ENCODE measurements at regions not wholly inside any gene's neighbourhood (a gene's known extent, or its start where the extent isn't known, plus 50 kb on each side); places are given as distances from the start of the nearest gene placed in this dataset.

DNA sequence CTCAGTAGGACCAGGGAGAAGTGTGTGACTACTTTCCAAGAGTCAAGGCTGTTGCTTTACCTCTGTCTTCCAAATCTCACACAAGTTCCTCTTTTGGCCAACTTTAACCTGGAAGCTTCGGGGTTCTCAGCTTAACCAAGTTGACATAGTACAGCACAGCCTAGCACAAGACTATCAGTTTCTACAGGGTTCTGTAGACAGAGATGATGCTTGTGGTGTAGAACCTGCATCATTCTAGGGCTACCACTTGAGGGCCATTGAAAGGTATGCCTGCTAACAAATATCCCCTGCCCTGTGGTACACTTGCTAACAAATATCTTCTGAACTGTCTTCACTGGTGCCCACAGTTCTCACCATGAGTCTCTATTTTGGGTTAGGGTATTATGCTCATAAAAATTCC, 62.0 kb upstream of the MAP3K7 start:
- no peaks in the 10 kb centered on the region for H4K20me1 ChIP-seq (ENCODE audit: control insufficient read depth, insufficient read depth)
- WGBS (ENCODE audit: insufficient coverage, insufficient replicate concordance, low lambda C conversion rate, missing lambda C conversion rate), result 20% methylated on average over 1 of the region's 1 CpG
- no peaks in the 10 kb centered on the region for H3K9me3 ChIP-seq (replicated peaks; ENCODE audit: control insufficient read depth, insufficient read depth, low read length)
- H3K9ac ChIP-seq (ENCODE audit: control insufficient read depth, insufficient read depth, low read length), result no peak overlapping the region
- SMC1A ChIA-PET (ENCODE audit: uncharacterized antibody, unreplicated experiment), result no interaction called here
- H3K79me2 ChIP-seq (ENCODE audit: control insufficient read depth, insufficient read depth, low read length), result no peaks in the 10 kb centered on the region
- in situ Hi-C loops (cut with MboI), result no loop called here
- CTCF ChIA-PET, result no interaction called here
- FAIRE-seq, result no peak
- H2AFZ ChIP-seq (ENCODE audit: control insufficient read depth, low read depth, low read length), result no peak overlapping the region
- no TSS peak for BruUV-seq (replicated peaks)
- no peak for DNase-seq (ENCODE audit: low read depth, low spot score)
- H3K4me3 ChIP-seq, result no peak overlapping the region
- no peak overlapping the region for H3K27ac ChIP-seq (ENCODE audit: control insufficient read depth, insufficient read depth)
- no peak for TF ChIP-seq CHD4 (IDR thresholded peaks at IDR 0.05)
- no peak for TF ChIP-seq CHD2 (IDR thresholded peaks at IDR 0.05; ENCODE audit: borderline replicate concordance, low read depth, low read length)
- TF ChIP-seq, protein P1, sequence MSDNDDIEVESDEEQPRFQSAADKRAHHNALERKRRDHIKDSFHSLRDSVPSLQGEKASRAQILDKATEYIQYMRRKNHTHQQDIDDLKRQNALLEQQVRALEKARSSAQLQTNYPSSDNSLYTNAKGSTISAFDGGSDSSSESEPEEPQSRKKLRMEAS (IDR thresholded peaks at IDR 0.05; ENCODE audit: low read depth, low read length), result no peak
- TF ChIP-seq, protein P2, sequence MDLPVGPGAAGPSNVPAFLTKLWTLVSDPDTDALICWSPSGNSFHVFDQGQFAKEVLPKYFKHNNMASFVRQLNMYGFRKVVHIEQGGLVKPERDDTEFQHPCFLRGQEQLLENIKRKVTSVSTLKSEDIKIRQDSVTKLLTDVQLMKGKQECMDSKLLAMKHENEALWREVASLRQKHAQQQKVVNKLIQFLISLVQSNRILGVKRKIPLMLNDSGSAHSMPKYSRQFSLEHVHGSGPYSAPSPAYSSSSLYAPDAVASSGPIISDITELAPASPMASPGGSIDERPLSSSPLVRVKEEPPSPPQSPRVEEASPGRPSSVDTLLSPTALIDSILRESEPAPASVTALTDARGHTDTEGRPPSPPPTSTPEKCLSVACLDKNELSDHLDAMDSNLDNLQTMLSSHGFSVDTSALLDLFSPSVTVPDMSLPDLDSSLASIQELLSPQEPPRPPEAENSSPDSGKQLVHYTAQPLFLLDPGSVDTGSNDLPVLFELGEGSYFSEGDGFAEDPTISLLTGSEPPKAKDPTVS (IDR thresholded peaks at IDR 0.05; ENCODE audit: low read depth, low read length), result no peak
- no peak overlapping the region for H3K4me2 ChIP-seq (ENCODE audit: control insufficient read depth, insufficient read depth)
- RAD21 ChIA-PET (ENCODE audit: unreplicated experiment), result no interaction called here
- POLR2A ChIA-PET, result no interaction called here
- ATAC-seq, result peak; percentile 42
- H3K36me3 ChIP-seq (ENCODE audit: control insufficient read depth in 2 of 2, insufficient read depth in 2 of 2, low read length in 1 of 2), result no peaks in the 10 kb centered on the region
- H3K4me1 ChIP-seq (ENCODE audit: control insufficient read depth, insufficient read depth, low read length), result no peaks in the 10 kb centered on the region
- intact Hi-C loops (cut with micrococcal nuclease; ENCODE audit: unreplicated experiment), result no loop called here
- H3K27me3 ChIP-seq (replicated peaks in 1 of 2; ENCODE audit: control insufficient read depth in 2 of 2, insufficient read depth in 2 of 2, low read length in 1 of 2), result no peaks in the 10 kb centered on the region

DNA sequence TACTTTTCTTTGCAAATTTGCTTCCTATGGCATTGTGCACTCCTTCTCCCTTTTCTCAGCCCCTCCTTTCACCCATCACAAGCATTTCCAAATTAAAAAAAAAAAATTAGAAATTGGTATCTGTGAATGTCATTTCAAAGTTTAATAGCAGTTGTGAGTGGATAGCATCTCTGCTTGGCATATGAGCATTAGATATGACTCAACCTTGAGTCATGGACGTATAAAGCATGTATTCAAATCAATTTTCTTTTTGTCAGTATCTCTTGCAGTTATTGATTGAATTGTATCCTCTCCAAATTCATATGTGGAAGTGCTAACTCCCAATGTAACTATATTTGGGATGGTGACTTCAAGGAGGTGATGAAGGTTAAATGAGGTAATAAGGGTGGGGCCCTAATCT, 60.1 kb upstream of the MAP3K7 start:
- H3K79me2 ChIP-seq (ENCODE audit: control insufficient read depth, insufficient read depth, low read length), result no peaks in the 10 kb centered on the region
- no peak for DNase-seq (ENCODE audit: low read depth, low spot score)
- H3K36me3 ChIP-seq (ENCODE audit: control insufficient read depth in 2 of 2, insufficient read depth in 2 of 2, low read length in 1 of 2), result no peaks in the 10 kb centered on the region
- no peaks in the 10 kb centered on the region for H3K27me3 ChIP-seq (replicated peaks in 1 of 2; ENCODE audit: control insufficient read depth in 2 of 2, insufficient read depth in 2 of 2, low read length in 1 of 2)
- intact Hi-C loops (cut with micrococcal nuclease; ENCODE audit: unreplicated experiment) (no loop called here), in situ Hi-C loops (cut with MboI) (no loop called here)
- no peak overlapping the region for H3K4me3 ChIP-seq
- no peaks in the 10 kb centered on the region for H3K9me3 ChIP-seq (replicated peaks; ENCODE audit: control insufficient read depth, insufficient read depth, low read length)
- no TSS peak for BruUV-seq (replicated peaks)
- ChIA-PET RAD21 (ENCODE audit: unreplicated experiment) (no interaction called here), CTCF (no interaction called here), SMC1A (ENCODE audit: uncharacterized antibody, unreplicated experiment) (no interaction called here), POLR2A (no interaction called here)
- H3K4me1 ChIP-seq (ENCODE audit: control insufficient read depth, insufficient read depth, low read length), result no peaks in the 10 kb centered on the region
- no peak overlapping the region for H3K4me2 ChIP-seq (ENCODE audit: control insufficient read depth, insufficient read depth)
- ATAC-seq, result no peak
- no peaks in the 10 kb centered on the region for H4K20me1 ChIP-seq (ENCODE audit: control insufficient read depth, insufficient read depth)
- H2AFZ ChIP-seq (ENCODE audit: control insufficient read depth, low read depth, low read length), result no peak overlapping the region
- H3K9ac ChIP-seq (ENCODE audit: control insufficient read depth, insufficient read depth, low read length), result no peak overlapping the region
- H3K27ac ChIP-seq (ENCODE audit: control insufficient read depth, insufficient read depth), result no peak overlapping the region
- FAIRE-seq, result no peak
- WGBS (ENCODE audit: insufficient coverage, insufficient replicate concordance, low lambda C conversion rate, missing lambda C conversion rate), result 0% methylated on average over 1 of the region's 1 CpG
- TF ChIP-seq, protein P3, sequence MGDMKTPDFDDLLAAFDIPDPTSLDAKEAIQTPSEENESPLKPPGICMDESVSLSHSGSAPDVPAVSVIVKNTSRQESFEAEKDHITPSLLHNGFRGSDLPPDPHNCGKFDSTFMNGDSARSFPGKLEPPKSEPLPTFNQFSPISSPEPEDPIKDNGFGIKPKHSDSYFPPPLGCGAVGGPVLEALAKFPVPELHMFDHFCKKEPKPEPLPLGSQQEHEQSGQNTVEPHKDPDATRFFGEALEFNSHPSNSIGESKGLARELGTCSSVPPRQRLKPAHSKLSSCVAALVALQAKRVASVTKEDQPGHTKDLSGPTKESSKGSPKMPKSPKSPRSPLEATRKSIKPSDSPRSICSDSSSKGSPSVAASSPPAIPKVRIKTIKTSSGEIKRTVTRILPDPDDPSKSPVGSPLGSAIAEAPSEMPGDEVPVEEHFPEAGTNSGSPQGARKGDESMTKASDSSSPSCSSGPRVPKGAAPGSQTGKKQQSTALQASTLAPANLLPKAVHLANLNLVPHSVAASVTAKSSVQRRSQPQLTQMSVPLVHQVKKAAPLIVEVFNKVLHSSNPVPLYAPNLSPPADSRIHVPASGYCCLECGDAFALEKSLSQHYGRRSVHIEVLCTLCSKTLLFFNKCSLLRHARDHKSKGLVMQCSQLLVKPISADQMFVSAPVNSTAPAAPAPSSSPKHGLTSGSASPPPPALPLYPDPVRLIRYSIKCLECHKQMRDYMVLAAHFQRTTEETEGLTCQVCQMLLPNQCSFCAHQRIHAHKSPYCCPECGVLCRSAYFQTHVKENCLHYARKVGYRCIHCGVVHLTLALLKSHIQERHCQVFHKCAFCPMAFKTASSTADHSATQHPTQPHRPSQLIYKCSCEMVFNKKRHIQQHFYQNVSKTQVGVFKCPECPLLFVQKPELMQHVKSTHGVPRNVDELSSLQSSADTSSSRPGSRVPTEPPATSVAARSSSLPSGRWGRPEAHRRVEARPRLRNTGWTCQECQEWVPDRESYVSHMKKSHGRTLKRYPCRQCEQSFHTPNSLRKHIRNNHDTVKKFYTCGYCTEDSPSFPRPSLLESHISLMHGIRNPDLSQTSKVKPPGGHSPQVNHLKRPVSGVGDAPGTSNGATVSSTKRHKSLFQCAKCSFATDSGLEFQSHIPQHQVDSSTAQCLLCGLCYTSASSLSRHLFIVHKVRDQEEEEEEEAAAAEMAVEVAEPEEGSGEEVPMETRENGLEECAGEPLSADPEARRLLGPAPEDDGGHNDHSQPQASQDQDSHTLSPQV (IDR thresholded peaks at IDR 0.05), result no peak
- TF ChIP-seq, protein P4, sequence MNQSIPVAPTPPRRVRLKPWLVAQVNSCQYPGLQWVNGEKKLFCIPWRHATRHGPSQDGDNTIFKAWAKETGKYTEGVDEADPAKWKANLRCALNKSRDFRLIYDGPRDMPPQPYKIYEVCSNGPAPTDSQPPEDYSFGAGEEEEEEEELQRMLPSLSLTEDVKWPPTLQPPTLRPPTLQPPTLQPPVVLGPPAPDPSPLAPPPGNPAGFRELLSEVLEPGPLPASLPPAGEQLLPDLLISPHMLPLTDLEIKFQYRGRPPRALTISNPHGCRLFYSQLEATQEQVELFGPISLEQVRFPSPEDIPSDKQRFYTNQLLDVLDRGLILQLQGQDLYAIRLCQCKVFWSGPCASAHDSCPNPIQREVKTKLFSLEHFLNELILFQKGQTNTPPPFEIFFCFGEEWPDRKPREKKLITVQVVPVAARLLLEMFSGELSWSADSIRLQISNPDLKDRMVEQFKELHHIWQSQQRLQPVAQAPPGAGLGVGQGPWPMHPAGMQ (IDR thresholded peaks at IDR 0.05; ENCODE audit: borderline replicate concordance), result no peak
- TF ChIP-seq RCOR1 (conservative IDR thresholded peaks at IDR 0.05; ENCODE audit: low read depth, low read length), result no peak
- no peak for TF ChIP-seq TBL1XR1 (IDR thresholded peaks at IDR 0.05; ENCODE audit: low read depth, low read length)
- no peak for TF ChIP-seq NRF1 (conservative IDR thresholded peaks at IDR 0.05; ENCODE audit: low read depth, low read length)
- no peak for TF ChIP-seq RUNX3 (IDR thresholded peaks at IDR 0.05; ENCODE audit: low read length)
- no peak for TF ChIP-seq ATF7 (IDR thresholded peaks at IDR 0.05; ENCODE audit: low read depth)
- no peak for TF ChIP-seq CHD1 (IDR thresholded peaks at IDR 0.05; ENCODE audit: low read depth, low read length)
- TF ChIP-seq CBX3 (IDR thresholded peaks at IDR 0.05; ENCODE audit: borderline replicate concordance, low read depth), result no peak

All from GM12878 (cell line).